Stimulated activated CD4-positive, alpha-beta T cell treated with anti-CD3 and anti-CD28 coated beads, Interleukin-4, amount 100 ng/mL, for 4 hours (primary cell): ENCODE measurements at regions not wholly inside any gene's neighbourhood (a gene's known extent, or its start where the extent isn't known, plus 50 kb on each side); places are given as distances from the start of the nearest gene placed in this dataset.
"Not testable (repeated sequence)": the region's sequence is repeated elsewhere in the genome, so short reads cannot be mapped to it uniquely, and the experiment has no call there.

Experiments used
- DNase-seq, 2 experiments: peaks; one replicate each; pipeline ENCODE4 v3.0.0-alpha.2; 2020

DNA sequence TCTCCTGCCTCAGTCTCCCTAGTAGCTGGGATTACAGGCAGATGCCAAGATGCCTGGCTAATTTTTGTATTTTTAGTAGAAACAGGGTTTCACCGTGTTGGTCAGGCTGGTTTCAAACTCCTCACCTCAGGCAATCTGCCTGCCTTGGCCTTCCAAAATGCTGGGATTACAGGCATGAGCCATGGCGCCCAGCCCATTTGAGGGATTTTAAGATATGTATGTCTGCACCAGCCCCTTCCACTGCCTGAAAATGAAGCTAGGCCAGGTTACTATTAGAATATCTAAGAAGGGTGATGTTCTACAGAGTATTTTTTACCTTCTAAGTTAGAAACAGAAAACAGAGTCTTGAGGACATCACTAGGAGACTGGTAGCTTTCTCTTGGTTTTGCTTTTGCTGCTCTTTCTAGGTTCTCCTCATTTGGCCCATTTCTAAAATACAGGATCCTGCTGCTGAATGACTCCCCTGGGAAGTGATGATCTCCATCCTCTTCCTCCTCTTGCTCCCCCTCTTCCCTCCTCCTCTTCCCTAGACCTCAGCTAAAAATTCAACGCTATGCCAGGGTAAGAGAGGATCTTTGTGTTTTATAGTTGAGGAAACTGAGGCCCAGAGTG, 118.5 kb downstream of the MYCN start:
- DNase-seq: no peak

DNA sequence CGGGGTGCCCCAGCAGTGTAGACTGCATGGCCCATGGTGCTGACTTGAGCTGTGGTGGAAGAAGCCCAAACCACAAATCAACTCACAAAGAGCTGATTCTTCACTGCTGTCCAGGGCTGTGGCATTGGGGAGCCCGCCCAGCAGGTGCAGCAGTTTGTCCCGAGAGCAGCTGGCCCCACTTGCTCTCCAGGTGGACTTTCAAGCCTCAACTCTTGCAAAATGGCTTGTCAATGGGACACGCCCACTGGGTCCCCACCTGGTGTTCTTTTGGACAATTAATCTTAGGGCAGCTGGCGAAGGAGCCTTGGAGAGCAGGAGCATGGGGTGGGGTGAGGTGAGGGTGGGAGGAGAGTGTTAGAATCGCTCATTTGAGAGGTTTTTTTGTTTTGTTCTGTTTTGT, 117.9 kb downstream of the MYCN start:
- no peak for DNase-seq

DNA sequence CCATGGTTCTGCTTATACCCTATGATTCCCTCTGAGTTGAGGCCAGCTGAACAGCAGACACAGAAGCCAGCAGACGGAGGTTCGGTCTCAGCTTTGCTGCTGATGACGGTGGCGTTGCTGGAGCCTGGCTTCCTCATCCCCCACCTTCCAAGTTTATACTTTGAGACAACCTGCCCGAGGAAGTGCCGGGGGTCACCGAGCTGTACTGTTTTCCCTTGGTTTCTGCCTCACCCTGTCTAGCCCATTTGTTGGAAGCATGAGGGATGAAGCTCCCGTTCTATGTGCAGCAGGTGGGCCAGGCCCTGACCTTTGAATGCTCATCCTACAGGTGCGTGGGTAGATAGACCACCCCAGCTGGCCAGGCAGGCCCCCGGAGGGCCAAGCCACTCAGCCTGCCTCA, 117.3 kb downstream of the MYCN start:
- no peak for DNase-seq

DNA sequence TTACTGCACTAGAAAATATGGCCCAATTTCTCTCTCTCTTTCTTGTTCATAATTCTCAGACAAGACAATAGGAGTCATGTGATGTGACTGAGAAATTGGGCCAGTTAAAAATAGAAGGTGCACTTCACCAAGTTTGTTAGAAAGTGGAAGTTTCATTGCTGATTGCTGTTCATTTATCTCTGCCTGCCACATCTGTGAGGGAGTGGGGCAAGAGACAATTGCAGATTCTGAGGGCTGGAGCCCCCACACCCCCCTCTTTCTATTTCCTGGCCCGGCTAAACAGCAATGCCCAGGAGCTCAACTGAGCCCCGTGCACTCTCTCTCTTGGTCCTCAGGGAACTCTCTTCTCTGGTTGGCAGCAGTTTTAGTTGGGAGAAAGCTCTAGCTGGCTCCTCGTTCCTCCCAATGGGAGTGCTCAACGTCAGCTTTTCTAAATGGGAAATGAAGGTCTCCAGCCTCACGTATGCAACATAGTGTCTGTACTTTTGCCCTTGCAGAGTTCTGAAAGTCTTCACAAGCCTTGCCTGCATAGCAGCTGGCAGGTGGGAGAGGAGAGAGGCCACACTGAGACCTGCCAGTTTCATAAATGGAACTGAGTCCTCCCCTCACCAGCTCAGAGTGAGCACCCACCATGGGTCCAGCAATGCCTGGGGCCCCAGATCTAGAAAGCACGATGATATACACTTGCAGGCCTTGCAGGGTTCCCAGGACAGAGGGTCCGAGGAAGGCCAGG, 115.7 kb downstream of the MYCN start:
- DNase-seq: no peak

DNA sequence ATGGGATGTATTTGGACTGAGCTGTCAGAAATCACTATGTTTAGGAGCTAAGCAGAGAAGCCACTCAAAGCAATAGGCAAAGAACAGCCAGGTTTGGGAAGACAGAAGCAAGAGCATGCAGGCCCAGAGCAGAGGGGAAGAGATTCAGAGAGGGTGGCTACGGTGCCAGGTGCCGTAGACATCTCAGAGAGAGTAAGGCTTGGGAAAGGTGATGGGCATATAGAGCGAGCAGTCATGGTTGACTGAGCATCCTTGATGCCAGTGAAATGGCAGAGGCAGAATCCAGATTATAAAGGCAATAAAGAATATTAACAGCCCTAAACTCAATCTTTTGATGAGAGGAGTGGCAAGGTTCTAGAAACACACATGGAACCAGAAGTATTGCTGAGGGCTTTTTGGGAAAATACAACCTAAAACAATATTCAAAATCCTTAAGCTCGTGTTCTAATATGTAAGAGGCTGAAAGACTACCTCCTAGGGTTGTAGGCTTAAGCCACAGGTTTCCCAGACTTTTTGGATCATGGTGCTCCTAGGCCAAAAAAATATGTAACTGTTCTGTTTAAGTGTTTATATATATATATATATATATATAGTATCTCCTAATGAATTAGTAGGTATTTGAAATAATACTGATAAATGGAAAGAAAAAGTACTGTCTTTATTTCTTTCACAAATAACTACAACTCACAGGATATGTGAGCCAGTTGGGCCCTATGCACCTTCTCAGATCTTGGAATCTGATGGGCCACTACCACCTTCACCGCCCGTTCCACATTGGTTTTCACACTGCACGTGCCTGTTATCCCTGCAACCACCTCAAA, 113.3 kb downstream of the MYCN start:
- DNase-seq: no peak

DNA sequence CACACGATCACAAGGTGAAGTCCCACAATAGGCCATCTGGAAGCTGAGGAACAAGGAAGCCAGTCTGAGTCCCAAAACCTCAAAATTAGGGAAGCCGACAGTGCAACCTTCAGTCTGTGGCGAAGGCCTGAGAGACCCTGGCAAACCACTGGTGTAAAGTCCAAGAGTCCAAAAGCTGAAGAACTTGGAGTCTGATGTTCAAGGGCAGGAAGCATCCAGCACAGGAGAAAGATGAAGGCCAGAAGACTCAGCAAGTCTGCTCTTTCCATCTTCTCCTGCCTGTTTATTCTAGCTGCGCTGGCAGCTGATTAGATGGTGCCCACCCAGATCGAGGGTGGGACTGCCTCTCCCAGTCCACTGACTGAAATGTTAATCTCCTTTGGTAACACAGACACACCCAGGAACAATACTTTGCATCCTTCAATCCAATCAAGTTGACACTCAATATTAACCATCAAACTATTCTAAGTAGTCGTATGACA, 112.3 kb downstream of the MYCN start:
- DNase-seq: not testable (repeated sequence)

DNA sequence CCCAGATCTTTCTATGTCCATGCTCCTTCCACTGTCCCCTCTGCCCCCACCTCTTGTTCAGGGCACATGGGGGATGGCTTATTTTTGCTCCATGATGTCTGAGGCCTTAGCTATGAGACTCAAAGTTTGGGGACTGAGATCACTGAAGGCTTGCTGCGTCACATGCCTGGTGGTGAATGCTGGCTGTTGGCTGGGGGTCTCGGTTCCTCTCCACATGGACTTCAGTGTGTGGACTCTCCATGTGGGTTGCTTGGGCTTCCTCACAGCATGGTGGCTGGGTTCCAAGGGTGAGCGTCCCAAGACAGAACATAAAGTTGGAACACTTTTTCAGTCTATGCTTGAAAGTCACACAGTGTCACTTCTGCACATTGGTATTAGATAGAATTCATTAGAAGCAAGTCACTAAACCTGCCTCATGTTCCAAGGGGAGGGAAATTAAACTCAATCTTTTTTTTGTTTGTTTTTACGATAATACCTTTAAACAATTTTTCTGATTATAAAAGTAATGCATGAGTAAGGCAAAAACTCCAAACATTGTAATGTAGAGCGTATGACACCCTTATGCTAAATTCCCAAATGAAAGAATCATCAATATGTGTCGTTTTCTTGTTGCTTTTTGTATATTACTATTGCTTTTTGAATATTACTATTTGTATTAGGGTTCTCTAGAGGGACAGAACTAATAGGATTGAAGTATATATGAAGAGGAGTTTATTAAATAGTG, 111.7 kb downstream of the MYCN start:
- DNase-seq: no peak

DNA sequence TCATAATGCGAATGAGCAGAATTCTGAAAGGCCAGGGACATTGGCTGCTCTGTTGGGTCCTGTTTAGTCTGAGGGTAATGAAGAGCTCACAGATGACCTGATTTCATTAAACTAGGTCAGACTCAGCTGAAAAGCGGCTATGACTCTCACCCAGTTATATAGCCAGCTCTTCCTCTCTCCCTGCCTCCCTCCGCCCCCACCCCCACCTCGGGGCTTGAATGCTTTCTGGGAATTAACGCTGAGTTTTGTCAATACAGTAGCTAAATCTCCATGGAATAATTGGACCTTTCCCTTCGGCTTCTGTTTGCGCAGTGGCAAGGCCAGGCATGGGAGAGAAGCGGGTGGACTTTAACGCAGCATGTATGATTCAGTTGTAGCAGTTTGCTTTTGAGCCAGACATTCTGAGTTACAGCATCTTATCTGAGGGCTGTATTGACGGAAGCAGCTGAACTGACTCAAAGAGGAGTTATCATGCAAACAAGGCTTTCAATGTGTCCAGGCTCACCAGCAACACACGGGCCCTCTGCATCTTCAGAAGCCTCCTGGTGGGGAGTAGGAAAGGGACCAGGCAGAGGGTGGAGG, 110.6 kb downstream of the MYCN start:
- DNase-seq: no peak

DNA sequence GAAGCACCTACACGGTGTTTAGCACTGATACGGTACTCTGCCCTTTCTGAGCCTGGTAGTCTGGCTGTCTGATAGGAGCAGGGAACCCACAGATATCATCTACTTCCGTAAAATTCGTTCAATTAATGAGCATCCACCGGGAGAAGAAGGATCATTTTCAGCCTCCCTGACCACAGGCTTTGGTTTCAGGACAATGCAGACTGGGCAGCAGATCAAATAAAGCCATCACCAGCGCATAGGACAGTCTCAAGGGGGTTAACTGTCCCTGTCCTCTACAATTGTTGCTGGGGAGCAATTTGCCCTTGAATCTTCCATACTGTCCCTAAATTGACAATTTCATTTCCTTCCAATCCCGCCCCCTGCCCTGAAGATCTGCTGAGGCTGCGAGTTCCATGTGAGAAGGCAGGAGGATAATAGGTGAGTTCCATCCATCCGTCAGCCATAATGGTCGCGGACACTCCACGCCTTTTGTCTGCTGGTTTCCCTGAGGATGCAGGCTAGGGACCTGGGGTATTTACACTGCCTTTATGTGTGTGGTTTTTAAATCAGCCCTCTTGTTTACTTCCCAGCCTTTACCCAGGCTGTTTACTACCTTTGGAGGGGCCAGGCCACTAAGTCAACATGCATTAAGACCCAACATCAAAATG, 110.0 kb downstream of the MYCN start:
- DNase-seq: no peak

DNA sequence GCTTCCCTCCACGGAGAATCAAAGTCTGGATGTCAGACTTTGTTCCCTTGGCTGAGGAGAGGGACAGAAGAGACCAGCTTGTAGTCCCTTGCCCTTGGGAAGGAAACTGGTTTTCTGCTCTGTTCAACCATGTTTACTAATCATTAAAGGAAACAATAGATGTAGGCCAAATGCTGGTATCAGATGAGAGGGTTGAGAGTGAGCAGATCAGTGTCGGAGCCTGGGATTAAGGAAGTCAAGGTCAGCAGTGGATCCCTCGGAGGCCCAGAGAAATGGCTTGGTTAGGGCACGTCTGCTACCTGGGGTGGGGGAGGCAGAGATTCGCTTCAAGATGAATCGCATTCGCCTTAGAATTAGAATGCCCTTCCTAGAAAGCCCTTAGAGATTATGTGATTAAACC, 109.1 kb downstream of the MYCN start:
- no peak for DNase-seq

DNA sequence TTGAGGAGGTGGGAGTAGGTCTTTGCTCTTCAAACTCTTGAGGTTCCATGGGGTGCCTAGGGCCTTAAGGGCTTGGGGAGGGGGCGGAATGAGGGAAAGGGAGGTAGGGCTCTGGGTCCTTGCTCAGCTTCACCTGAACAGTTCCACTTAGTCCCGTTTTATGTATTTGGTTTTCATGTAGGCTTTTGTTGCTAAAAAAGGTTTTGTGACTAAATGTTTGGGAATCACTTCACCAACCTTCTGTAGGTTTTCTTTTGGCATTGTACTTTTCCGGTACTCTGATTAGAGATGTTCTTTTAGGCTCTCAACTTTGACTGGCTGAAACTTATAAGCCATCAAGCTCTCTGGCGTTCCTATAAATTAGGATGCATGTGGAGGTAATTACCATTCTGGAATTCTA, 108.1 kb downstream of the MYCN start:
- no peak for DNase-seq

DNA sequence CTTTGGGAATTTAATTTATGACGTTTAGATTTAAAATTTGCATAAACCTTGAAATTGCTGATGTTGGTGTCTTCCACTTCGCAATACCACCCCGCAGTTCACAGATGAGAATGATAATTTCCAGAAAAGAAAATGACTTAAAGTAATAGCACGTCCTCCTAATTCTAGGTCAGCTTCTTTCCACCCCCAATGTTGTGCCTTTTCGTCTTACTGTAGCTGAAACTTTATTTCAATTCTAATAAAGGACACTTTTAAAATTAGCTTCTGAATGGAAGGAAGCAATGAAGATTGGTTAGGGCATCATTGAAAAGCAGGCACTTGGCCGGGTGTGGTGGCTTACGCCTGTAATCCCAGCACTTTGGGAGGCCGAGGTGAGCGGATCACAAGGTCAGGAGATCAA, 107.4 kb downstream of the MYCN start:
- no peak for DNase-seq

DNA sequence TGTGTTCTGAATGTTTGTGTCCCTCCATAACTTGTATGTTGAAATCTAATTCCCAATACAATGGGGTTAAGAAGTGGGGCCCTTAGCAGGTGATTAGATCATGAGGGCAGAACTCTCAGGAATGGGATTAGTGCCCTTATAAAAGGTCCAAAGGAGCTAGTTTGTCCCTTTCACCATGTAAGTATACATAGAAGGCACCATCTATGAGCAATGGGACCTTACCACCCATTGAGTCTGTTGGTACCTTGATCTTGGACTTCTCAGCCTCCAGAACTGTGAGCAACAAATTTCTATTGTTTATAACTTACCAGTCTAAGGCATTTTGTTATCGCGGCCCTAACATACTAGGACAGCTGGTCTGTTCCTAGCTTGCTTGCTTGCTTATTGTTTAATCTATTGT, 106.3 kb downstream of the MYCN start:
- DNase-seq: no peak

DNA sequence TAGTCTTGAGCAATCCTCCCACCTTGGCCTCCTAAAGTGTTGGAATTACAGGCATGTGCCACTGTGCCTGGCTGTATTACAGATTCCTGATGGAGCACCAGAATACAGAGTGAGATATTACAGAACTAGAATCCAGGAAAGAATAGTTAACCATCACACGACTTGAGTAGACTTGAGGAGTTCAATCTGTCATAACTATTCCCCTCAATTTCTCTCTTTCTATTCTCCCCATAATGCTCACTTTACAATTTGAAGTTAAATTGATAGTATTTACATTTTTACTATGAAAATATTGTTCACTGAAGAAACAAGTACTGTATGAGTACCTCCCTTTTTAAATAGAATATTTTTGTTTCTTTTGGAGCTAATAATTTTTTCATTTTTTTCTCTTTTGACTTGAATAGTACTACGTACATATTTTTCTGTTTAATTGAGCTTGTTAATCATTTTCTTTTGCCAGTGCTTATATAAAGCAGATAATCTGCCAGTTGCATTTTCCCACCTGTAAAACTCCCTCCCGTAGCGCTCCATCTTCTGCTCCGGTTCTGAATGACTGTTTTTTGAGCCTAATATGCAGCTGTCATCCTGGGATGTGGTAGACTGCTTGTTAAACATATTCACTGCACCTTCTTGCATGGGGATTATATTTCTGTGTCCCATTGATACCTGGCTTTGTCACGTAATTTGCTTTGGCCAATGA, 105.5 kb downstream of the MYCN start:
- no peak for DNase-seq

DNA sequence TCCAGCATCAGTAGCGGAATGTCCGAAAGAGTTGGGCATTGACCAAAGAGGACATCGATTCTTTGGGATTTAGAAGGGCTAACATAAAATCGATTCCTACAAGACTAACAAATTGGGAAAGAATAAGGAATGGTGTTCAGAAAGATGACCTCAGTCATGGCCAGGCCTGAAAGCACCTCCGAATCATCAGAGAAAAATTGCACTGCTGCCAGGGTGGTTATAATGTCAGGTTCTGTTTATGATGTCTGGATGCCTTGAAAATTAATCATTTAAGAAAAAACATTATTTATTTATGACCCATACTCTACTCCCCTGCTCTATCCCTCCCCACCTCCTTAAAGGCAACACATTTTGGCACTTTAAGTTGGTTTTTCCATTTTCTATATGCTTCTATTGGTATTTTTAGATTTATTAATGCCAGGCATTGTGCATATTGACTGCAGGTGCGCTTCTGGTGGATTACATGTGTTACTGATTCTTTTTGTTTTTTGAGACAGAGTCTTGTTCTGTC, 104.7 kb downstream of the MYCN start:
- DNase-seq: no peak

DNA sequence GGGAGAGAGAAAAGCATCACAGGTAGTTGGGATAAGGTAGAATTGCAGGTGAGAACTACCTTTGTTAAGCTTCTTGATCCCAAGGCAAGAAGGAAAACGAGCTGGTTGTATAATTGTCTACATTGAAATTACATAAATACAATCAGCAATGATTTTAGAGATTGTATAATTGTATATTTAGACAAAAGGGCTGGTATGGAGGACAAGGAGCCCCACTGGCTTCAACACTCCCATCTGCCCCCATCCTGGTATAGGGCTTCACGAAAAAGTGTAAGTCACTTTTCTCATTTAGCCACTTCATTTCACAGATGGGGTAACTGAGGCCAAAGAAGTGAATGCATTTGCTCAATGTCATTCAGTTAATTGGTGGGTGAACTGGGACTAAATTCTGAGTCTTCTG, 103.3 kb downstream of the MYCN start:
- DNase-seq: no peak

DNA sequence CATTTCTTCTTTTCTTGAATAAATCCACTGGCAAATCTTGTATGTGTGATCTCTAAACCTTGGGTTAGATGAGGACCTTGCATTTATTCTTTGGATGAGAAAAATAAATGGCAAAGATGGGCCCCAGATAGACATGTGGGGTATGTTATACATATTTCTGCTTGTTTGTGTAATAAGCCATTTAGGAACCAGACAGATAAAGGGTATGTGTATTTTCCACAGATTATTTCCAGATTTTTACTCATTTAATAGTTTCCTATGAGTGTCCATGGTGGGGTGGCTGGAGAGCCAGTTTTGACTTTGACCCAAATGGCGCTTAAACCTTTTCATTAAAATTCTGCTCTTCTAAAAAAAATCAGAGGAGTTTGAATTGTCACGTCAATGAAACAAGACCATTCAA, 102.8 kb downstream of the MYCN start:
- no peak for DNase-seq

DNA sequence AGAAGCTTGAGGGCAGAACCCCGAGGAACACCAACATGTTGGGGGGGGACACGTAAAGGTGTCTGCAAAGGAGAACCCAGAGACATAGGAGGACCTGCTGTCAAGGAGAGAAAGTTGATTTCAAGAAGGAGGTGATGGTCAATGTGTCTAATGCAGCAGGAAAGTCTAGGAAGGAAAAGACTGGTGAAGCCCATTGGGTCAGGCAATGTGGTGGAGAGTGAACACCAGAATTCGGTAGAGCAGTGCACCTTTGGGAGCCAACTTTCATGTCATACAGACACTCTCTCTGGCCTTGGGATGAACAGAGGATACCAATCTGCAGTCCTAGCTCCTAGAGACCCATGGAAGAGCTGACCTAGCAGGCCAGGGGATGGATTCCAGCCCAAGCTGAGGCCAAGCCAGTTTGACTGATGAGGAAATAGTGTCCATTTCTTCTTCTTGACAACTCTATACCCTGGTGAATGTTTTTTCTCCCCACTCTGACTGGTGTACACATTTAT, 101.9 kb downstream of the MYCN start:
- no peak for DNase-seq

DNA sequence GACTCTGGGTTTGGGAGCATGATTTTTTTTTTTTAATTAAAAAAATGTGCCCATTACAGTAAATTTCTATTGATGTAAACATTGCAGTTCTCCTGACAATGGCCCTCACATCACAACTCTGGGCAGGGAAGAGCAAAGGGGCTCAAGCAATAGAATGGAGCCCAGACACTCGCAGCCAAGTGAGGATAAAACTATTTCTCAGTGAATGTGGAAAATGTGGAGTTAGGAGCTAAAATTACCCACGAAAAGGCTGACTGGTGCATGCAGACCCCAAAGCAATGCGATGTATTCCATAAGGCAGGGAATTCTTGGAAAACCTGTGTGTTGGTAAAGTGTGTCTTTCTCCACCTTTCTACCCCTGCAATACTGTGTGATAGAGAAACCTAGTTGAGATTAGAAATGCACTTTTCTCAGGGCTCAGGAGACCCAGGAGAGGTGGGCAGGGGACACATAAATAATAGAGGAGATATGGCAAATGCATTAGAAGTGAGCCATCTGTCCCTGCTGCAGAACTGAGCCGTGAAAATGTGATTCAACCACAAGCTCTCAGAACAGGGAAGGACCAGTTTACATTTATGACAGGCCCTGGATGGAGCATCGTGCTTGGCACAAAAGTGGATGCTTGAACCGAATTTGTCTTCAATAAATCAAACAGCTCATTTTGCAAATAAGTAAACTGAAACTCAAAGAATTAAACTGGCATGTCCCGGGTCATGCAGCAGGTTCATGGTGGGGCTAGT, 100.1 kb downstream of the MYCN start:
- no peak for DNase-seq

DNA sequence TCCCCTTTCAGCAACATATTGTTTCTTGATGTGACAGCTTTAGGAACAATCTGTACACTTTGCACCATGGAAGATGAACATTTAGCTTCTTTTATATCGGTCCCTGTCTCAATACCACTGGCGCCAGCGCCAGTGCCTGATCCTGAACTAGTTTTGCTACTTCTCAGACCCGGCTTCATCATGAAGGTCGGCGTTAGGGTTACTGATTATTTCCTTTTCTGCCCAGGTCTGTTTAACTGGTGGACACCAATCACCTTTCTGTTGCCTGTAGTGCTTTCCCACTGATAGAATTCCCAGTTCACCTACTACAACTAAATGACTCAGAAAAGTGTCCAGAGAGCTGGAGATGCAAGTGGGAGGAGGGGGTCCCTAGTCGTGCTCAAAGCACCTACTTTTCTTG, 99.5 kb downstream of the MYCN start:
- no peak for DNase-seq

DNA sequence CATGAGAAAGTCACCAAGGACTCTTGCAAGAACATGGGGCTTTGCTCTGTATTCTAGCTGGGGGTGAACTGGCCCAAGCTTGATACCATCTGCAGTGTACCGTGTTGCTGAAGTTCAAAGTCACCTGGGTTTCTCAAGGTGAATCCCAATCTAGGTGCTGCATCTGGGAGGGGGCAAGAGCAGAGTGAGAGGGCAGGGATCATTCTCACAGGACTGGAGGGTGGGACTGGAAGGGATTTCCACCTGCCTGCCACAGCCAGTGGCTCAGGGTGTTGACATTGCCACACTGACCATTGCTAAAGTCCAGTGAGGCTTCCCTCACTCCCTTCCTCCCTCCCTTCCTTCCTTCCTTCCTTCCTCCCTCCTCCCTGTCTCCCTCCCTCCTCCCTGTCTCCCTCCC, 98.7 kb downstream of the MYCN start:
- DNase-seq: no peak
